B cell (primary cell): ENCODE measurements at regions not wholly inside any gene's neighbourhood (a gene's known extent, or its start where the extent isn't known, plus 50 kb on each side); places are given as distances from the start of the nearest gene placed in this dataset.

ENCODE experiments used
- ATAC-seq: fragments of 200-7000 bp; cut with Tn5 transposase; one replicate; pipeline ENCODE4 v1.10.0; 2021; ENCODE audit warnings: low read depth, mild to moderate bottlenecking, moderate number of reproducible peaks, moderate library complexity
- CTCF ChIA-PET: fragments of 350-600 bp; sonication (Branson Sonifier 250); formaldehyde crosslinking; loops from one replicate; lab custom pipeline; 2021; ENCODE audit warnings: antibody characterized with exemption, inconsistent platforms; lab: Charles Lee
- POLR2A ChIA-PET: fragments of 350-600 bp; sonication (Branson Sonifier 250); formaldehyde crosslinking; loops from one replicate; lab custom pipeline; 2021; ENCODE audit warnings: antibody characterized with exemption; lab: Charles Lee
- DNase-seq: peaks from one replicate; pipeline ENCODE4 v3.0.0; 2013
- H2AFZ ChIP-seq: 2 replicates; pipeline ENCODE4 v1.6.1; 2012; ENCODE audit warnings: mild to moderate bottlenecking, low read depth, low read length; ENCODE audit not compliant: insufficient read depth, poor library complexity, severe bottlenecking
- H3K27ac ChIP-seq, 2 donors: 1 replicate in 1 of 2; 2 replicates in 1 of 2; pipeline ENCODE4 v1.5.1; 2012 to 2013; ENCODE audit warnings: low read length in 2 of 2, mild to moderate bottlenecking in 2 of 2, moderate library complexity in 1 of 2
- H3K27me3 ChIP-seq, 4 experiments: fragments of 200-600 bp in 1 of 4; sonication (generic) in 1 of 4; replicated peaks in 1 of 4; 1 replicate in 2 of 4; 2 replicates in 2 of 4; pipeline versions ENCODE4 v1.6.1 to v1.7.0; 2013 to 2016; ENCODE audit warnings: low read length in 3 of 4, mild to moderate bottlenecking in 2 of 4, mixed read lengths in 1 of 4, moderate library complexity in 1 of 4; ENCODE audit not compliant: insufficient read depth in 4 of 4, control insufficient read depth in 3 of 4; ENCODE audit errors: control extremely low read depth in 1 of 4
- H3K36me3 ChIP-seq, 2 experiments: replicated peaks in 1 of 2; 1 replicate in 1 of 2; 2 replicates in 1 of 2; pipeline versions ENCODE4 v1.6.1 to v1.7.1; 2013; ENCODE audit warnings: low read length in 1 of 2; ENCODE audit not compliant: insufficient read depth in 2 of 2, control insufficient read depth in 1 of 2; ENCODE audit errors: control extremely low read depth in 1 of 2, extremely low read depth in 1 of 2
- H3K4me1 ChIP-seq, 2 donors: fragments of 200-600 bp in 1 of 2; sonication (generic) in 1 of 2; 1 replicate in 1 of 2; 2 replicates in 1 of 2; pipeline versions ENCODE4 v1.5.1 to v1.6.1; 2013 to 2017; ENCODE audit warnings: low read length in 2 of 2; ENCODE audit not compliant: control insufficient read depth in 2 of 2, insufficient read depth in 2 of 2
- H3K4me2 ChIP-seq: replicated peaks from 2 replicates; pipeline ENCODE3; 2012; ENCODE audit warnings: mild to moderate bottlenecking, low read depth, low read length; ENCODE audit not compliant: poor library complexity, severe bottlenecking
- H3K4me3 ChIP-seq, 5 experiments: fragments of 200-600 bp in 1 of 5; sonication (generic) in 1 of 5; 1 replicate in 3 of 5; 2 replicates in 2 of 5; pipeline versions ENCODE4 v1.5.1 to v1.7.0; 2011 to 2016; ENCODE audit warnings: low read length in 4 of 5, mild to moderate bottlenecking in 4 of 5, low read depth in 2 of 5, control low read depth in 1 of 5, moderate library complexity in 1 of 5; ENCODE audit not compliant: insufficient read depth in 1 of 5; ENCODE audit errors: control extremely low read depth in 1 of 5, extremely low read depth in 1 of 5
- H3K79me2 ChIP-seq: fragments of 200-600 bp; sonication (generic); one replicate; pipeline ENCODE4 v1.6.0; 2016; ENCODE audit warnings: low read length; ENCODE audit not compliant: control insufficient read depth, insufficient read depth
- H3K9ac ChIP-seq: fragments of 200-600 bp; sonication (generic); 2 replicates; pipeline ENCODE4 v1.6.1; 2017; ENCODE audit warnings: mild to moderate bottlenecking, low read length, moderate library complexity
- H3K9me3 ChIP-seq, 3 donors: one replicate each; pipeline versions ENCODE4 v1.6.1 to v1.7.1; 2013; ENCODE audit warnings: low read length in 2 of 3; ENCODE audit not compliant: control insufficient read depth in 2 of 3, insufficient read depth in 1 of 3; ENCODE audit errors: control extremely low read depth in 1 of 3
- H4K20me1 ChIP-seq: 2 replicates; pipeline ENCODE4 v1.6.0; 2012; ENCODE audit warnings: mild to moderate bottlenecking, low read length; ENCODE audit not compliant: insufficient read depth, control insufficient read depth, poor library complexity, severe bottlenecking
- H3K27ac Mint-ChIP-seq: one replicate; pipeline ENCODE4 v1.8.0; 2021; ENCODE audit warnings: mixed read lengths
- H3K27me3 Mint-ChIP-seq: one replicate; pipeline ENCODE4 v1.8.0; 2021; ENCODE audit warnings: mixed read lengths
- H3K4me1 Mint-ChIP-seq: one replicate; pipeline ENCODE4 v1.8.0; 2021; ENCODE audit warnings: mixed read lengths
- H3K4me3 Mint-ChIP-seq: one replicate; pipeline ENCODE4 v1.8.0; 2021; ENCODE audit warnings: mixed read lengths
- H3K9me3 Mint-ChIP-seq: one replicate; pipeline ENCODE4 v1.8.0; 2022; ENCODE audit warnings: mixed read lengths; ENCODE audit not compliant: insufficient read depth
- CTCF ChIP-seq: fragments of 200-600 bp; IDR thresholded peaks from one replicate; pipeline ENCODE4 v1.8.0; 2022; ENCODE audit warnings: antibody characterized with exemption, mild to moderate bottlenecking
- EZH2 ChIP-seq: IDR thresholded peaks from 2 replicates; pipeline ENCODE4 v1.6.1; 2012; ENCODE audit warnings: borderline replicate concordance, low read depth, mild to moderate bottlenecking, moderate library complexity, low read length; ENCODE audit not compliant: insufficient read depth, poor library complexity, severe bottlenecking
- WGBS: methylation state at CpG from one replicate; pipeline ENCODE4 v1.1.5; 2013; ENCODE audit warnings: missing lambda C conversion rate; ENCODE audit not compliant: insufficient coverage; 5-methylcytosine and 5-hydroxymethylcytosine counted together
- intact Hi-C: fragments of 100-400 bp; cut with micrococcal nuclease; formaldehyde crosslinking; loops from one replicate; pipeline ENCODE4 v1.10.0; 2022

- H3K27me3 ChIP-seq, result no peaks in the 10 kb centered on the region
- Mint-ChIP-seq H3K27ac (no peak overlapping the region), H3K9me3 (no peaks in the 10 kb centered on the region), H3K4me1 (no peaks in the 10 kb centered on the region), H3K4me3 (no peak overlapping the region), H3K27me3 (no peaks in the 10 kb centered on the region)
- ATAC-seq, result no peak
- no peak overlapping the region for H2AFZ ChIP-seq
- H3K9ac ChIP-seq, result no peak overlapping the region
- no peaks in the 10 kb centered on the region for H4K20me1 ChIP-seq
- intact Hi-C loops, result no loop called here
- H3K9me3 ChIP-seq, result no peaks in the 10 kb centered on the region
- no peak for TF ChIP-seq CTCF
- TF ChIP-seq EZH2, result no peak
- H3K4me2 ChIP-seq, result no peak overlapping the region
- H3K79me2 ChIP-seq, result no peaks in the 10 kb centered on the region
- no peaks in the 10 kb centered on the region for H3K36me3 ChIP-seq
- 75% methylated on average over 1 of the region's 3 CpGs for WGBS
- no peak overlapping the region for H3K4me3 ChIP-seq
- no peaks in the 10 kb centered on the region for H3K4me1 ChIP-seq
- no peak for DNase-seq
- H3K27ac ChIP-seq, result no peak overlapping the region
- POLR2A ChIA-PET, result no interaction called here
- CTCF ChIA-PET, result no interaction called here
Observed at GRCh38 chr13:72542241-72542640, 185.2 kb downstream of the MZT1 start.

DNA sequence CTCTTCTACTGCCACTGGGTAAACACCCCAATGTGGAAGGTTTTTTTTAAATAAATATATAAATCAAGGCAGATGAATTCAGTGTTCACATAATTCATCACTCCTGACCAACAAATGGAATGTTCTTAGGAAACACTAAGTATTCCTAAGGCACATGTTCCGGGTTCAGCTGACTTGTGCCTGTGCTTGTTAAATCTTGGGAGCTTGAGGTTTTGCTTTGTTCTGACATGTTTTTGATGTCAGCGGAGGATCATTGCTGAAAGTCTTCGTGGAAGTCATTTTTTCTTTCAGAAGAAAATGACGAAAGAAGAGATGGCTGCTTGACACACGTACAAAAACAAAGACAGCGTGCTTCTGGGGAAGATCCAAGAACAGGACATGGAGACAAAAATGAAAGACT is 185.8 kb downstream of the MZT1 start:
- H3K4me3 Mint-ChIP-seq, result no peak overlapping the region
- Histone ChIP-seq H3K4me3 (no peak overlapping the region), H3K4me1 (no peaks in the 10 kb centered on the region), H3K36me3 (no peaks in the 10 kb centered on the region), H3K9me3 (no peaks in the 10 kb centered on the region), H2AFZ (no peak overlapping the region), H3K27me3 (no peaks in the 10 kb centered on the region), H4K20me1 (no peaks in the 10 kb centered on the region), H3K27ac (no peak overlapping the region), H3K79me2 (no peaks in the 10 kb centered on the region), H3K4me2 (no peak overlapping the region), H3K9ac (no peak overlapping the region)
- no peak overlapping the region for H3K27ac Mint-ChIP-seq
- no peaks in the 10 kb centered on the region for H3K27me3 Mint-ChIP-seq
- no peaks in the 10 kb centered on the region for H3K9me3 Mint-ChIP-seq
- TF ChIP-seq CTCF (no peak), EZH2 (no peak)
- 98% methylated on average over 5 of the region's 6 CpGs for WGBS
- ATAC-seq (no peak), DNase-seq (no peak)
- intact Hi-C loops, result no loop called here
- no peaks in the 10 kb centered on the region for H3K4me1 Mint-ChIP-seq
- CTCF ChIA-PET, result no interaction called here
- POLR2A ChIA-PET, result no interaction called here
